ENCODE measurements at regions not wholly inside any gene's neighbourhood (a gene's known extent, or its start where the extent isn't known, plus 50 kb on each side); places are given as distances from the start of the nearest gene placed in this dataset.

DNA sequence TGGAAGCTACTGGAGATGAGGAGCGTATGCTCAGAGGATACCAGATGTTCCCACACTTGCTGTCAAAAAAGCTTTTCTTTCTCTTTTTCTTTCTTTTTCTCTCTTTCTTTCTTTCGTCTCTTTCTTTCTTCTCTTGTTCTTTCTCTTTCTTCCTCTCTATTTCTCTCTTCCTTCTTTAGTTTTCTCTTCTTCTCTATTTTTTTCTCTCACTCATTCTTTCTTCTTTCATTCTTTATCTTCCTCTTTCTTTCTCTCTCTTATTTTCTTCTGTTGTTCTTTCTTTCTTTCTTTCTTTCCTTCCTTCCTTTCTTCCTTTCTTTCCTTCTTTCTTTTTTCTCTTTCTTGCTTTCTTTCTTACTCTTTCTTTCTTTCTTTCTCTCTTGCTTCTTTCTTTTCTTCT is 457.6 kb downstream of the CMPK2 start:
- TF ChIP-seq, protein P1, sequence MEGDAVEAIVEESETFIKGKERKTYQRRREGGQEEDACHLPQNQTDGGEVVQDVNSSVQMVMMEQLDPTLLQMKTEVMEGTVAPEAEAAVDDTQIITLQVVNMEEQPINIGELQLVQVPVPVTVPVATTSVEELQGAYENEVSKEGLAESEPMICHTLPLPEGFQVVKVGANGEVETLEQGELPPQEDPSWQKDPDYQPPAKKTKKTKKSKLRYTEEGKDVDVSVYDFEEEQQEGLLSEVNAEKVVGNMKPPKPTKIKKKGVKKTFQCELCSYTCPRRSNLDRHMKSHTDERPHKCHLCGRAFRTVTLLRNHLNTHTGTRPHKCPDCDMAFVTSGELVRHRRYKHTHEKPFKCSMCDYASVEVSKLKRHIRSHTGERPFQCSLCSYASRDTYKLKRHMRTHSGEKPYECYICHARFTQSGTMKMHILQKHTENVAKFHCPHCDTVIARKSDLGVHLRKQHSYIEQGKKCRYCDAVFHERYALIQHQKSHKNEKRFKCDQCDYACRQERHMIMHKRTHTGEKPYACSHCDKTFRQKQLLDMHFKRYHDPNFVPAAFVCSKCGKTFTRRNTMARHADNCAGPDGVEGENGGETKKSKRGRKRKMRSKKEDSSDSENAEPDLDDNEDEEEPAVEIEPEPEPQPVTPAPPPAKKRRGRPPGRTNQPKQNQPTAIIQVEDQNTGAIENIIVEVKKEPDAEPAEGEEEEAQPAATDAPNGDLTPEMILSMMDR (IDR thresholded peaks at IDR 0.05), result no peak
- no peak for TF ChIP-seq POLR2A (IDR thresholded peaks at IDR 0.05)

All from Peyer's patch (tissue), 4 donors.